Gastroesophageal sphincter (tissue), 3 donors: ENCODE measurements at regions not wholly inside any gene's neighbourhood (a gene's known extent, or its start where the extent isn't known, plus 50 kb on each side); places are given as distances from the start of the nearest gene placed in this dataset.

Source experiments
- EP300 ChIP-seq: sonication (generic); formaldehyde crosslinking; IDR thresholded peaks from one replicate; pipeline ENCODE4 v1.6.1; 2017; ENCODE audit warnings: antibody characterized with exemption, mild to moderate bottlenecking
- POLR2A ChIP-seq, 2 donors: fragments of 450-650 bp; IDR thresholded peaks; one replicate each; pipeline ENCODE4 v1.6.1; 2017; ENCODE audit warnings: antibody characterized with exemption in 2 of 2, mild to moderate bottlenecking in 2 of 2, moderate library complexity in 1 of 2
- POLR2AphosphoS5 ChIP-seq: sonication (generic); formaldehyde crosslinking; IDR thresholded peaks from one replicate; pipeline ENCODE4 v1.6.1; 2017; ENCODE audit warnings: antibody characterized with exemption
- TF ChIP-seq, protein P1 (sequence below), 4 experiments: fragments of 200-600 bp in 2 of 4; fragments of 450-650 bp in 2 of 4; sonication (generic) in 1 of 4; IDR thresholded peaks; one replicate each; pipeline ENCODE4 v1.5.1; 2017 to 2019; ENCODE audit warnings: antibody characterized with exemption in 4 of 4, mild to moderate bottlenecking in 2 of 4, moderate library complexity in 2 of 4

GRCh38 chr6:153729189-153729588, 309.9 kb upstream of the OPRM1 start:
- TF ChIP-seq POLR2AphosphoS5 (no peak), POLR2A (IDR thresholded peaks at IDR 0.05) (no peak), EP300 (no peak)
- TF ChIP-seq, protein P1, sequence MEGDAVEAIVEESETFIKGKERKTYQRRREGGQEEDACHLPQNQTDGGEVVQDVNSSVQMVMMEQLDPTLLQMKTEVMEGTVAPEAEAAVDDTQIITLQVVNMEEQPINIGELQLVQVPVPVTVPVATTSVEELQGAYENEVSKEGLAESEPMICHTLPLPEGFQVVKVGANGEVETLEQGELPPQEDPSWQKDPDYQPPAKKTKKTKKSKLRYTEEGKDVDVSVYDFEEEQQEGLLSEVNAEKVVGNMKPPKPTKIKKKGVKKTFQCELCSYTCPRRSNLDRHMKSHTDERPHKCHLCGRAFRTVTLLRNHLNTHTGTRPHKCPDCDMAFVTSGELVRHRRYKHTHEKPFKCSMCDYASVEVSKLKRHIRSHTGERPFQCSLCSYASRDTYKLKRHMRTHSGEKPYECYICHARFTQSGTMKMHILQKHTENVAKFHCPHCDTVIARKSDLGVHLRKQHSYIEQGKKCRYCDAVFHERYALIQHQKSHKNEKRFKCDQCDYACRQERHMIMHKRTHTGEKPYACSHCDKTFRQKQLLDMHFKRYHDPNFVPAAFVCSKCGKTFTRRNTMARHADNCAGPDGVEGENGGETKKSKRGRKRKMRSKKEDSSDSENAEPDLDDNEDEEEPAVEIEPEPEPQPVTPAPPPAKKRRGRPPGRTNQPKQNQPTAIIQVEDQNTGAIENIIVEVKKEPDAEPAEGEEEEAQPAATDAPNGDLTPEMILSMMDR (IDR thresholded peaks at IDR 0.05): no peak
